ENCODE measurements at regions not wholly inside any gene's neighbourhood (a gene's known extent, or its start where the extent isn't known, plus 50 kb on each side); places are given as distances from the start of the nearest gene placed in this dataset.

DNA sequence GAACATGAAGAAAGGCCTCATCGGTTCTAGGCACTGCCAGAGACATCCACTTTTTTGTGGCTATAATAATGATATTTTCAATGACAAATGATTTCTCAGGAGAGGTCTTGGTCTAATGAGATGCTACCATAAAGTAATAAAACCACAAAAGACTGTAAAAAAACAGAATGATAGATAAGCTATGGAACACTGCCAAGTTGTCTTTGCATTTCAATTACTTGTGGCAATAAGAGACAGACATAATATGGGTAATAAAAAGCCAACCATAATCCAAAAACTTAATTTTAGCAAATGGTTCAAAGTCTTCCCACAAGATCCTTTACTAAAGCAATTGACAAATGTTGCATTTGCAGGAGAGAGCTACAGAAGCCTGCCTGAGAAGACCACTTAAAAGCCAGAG, 292.5 kb downstream of the ATPSCKMT start:
- Histone ChIP-seq H3K27me3 (no peaks in the 10 kb centered on the region), H3K9me3 (ENCODE audit: low read depth) (no peaks in the 10 kb centered on the region), H3K4me3 (no peak overlapping the region), H3K4me1 (ENCODE audit: low read depth) (no peaks in the 10 kb centered on the region), H3K36me3 (no peaks in the 10 kb centered on the region), H3K27ac (no peak overlapping the region)
- DNase-seq (ENCODE audit: low read depth in 1 of 2, low spot score in 1 of 2), result no peak
- TF ChIP-seq, protein P1, sequence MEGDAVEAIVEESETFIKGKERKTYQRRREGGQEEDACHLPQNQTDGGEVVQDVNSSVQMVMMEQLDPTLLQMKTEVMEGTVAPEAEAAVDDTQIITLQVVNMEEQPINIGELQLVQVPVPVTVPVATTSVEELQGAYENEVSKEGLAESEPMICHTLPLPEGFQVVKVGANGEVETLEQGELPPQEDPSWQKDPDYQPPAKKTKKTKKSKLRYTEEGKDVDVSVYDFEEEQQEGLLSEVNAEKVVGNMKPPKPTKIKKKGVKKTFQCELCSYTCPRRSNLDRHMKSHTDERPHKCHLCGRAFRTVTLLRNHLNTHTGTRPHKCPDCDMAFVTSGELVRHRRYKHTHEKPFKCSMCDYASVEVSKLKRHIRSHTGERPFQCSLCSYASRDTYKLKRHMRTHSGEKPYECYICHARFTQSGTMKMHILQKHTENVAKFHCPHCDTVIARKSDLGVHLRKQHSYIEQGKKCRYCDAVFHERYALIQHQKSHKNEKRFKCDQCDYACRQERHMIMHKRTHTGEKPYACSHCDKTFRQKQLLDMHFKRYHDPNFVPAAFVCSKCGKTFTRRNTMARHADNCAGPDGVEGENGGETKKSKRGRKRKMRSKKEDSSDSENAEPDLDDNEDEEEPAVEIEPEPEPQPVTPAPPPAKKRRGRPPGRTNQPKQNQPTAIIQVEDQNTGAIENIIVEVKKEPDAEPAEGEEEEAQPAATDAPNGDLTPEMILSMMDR (IDR thresholded peaks at IDR 0.05; ENCODE audit: low read depth, low read length), result no peak

DNA sequence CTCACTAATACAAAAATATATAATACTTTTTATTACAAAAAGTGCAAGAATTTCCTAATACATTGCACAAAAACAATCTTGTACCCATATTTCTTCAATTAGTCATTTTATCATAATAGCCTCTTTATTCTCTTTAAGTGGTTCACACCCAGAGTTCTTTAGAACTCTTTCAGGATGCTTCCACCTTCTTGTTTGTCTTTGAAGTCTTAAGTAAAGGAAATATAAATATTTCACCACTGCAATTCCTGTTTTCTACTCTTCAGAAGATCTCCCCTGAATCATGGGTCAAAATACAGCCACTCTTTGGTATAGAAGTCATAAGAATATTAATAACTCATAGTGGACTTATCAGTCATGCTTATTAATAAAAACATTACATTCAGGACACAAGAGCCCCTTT, 293.0 kb downstream of the ATPSCKMT start:
- no peaks in the 10 kb centered on the region for H3K36me3 ChIP-seq
- H3K27ac ChIP-seq, result no peak overlapping the region
- H3K9me3 ChIP-seq (ENCODE audit: low read depth), result no peaks in the 10 kb centered on the region
- H3K4me1 ChIP-seq (ENCODE audit: low read depth), result no peaks in the 10 kb centered on the region
- no peaks in the 10 kb centered on the region for H3K27me3 ChIP-seq
- no peak overlapping the region for H3K4me3 ChIP-seq
- TF ChIP-seq, protein P1 (IDR thresholded peaks at IDR 0.05; ENCODE audit: low read depth, low read length), result no peak
- peak in 1 of 2 donors; percentile 14 for DNase-seq (ENCODE audit: low read depth in 1 of 2, low spot score in 1 of 2)

DNA sequence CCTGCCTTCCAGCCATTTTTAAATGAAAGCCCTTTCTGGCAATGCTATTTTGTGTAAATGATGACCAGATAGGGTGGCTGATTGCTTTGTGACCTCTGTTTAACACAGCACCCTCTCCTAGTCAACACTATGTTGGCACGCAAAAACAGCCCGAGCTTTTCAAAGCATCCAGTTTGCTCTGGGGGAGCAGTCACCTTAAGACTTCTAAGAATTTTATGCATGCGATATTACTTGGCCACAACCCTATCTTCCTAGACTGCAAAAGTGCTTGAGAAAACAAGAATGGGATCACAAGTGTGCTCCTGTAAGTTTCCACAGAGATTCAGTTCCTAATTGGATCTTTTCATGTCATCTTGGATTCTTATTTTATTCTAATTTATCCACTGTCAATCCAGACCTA, 294.1 kb downstream of the ATPSCKMT start:
- H3K4me1 ChIP-seq (ENCODE audit: low read depth), result no peaks in the 10 kb centered on the region
- no peaks in the 10 kb centered on the region for H3K9me3 ChIP-seq (ENCODE audit: low read depth)
- H3K4me3 ChIP-seq, result no peak overlapping the region
- TF ChIP-seq, protein P1 (IDR thresholded peaks at IDR 0.05; ENCODE audit: low read depth, low read length), result no peak
- no peaks in the 10 kb centered on the region for H3K36me3 ChIP-seq
- H3K27me3 ChIP-seq, result no peaks in the 10 kb centered on the region
- H3K27ac ChIP-seq, result no peak overlapping the region
- DNase-seq (ENCODE audit: low read depth in 1 of 2, low spot score in 1 of 2), result no peak

DNA sequence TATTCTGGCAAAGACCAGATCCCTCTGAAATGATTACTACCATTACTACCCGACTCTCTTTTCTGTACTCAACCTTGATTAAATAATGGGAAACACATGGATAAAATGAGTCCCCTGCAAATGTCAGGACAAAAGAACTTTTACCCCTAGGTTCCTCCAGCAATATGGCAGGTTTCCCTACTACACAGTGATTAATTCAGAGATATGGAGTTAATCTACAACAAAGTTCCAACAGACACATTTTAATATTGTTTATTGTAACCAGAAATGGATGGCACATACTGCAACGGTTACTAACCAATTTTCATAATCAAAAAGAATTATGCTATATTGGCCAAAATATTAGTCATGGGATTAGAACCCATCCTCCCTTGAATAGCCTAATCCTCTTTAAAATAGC, 294.8 kb downstream of the ATPSCKMT start:
- TF ChIP-seq, protein P1 (IDR thresholded peaks at IDR 0.05; ENCODE audit: low read depth, low read length), result no peak
- Histone ChIP-seq H3K9me3 (ENCODE audit: low read depth) (no peaks in the 10 kb centered on the region), H3K4me3 (no peak overlapping the region), H3K36me3 (no peaks in the 10 kb centered on the region), H3K27me3 (no peaks in the 10 kb centered on the region), H3K27ac (no peak overlapping the region), H3K4me1 (ENCODE audit: low read depth) (no peaks in the 10 kb centered on the region)
- no peak for DNase-seq (ENCODE audit: low read depth in 1 of 2, low spot score in 1 of 2)

DNA sequence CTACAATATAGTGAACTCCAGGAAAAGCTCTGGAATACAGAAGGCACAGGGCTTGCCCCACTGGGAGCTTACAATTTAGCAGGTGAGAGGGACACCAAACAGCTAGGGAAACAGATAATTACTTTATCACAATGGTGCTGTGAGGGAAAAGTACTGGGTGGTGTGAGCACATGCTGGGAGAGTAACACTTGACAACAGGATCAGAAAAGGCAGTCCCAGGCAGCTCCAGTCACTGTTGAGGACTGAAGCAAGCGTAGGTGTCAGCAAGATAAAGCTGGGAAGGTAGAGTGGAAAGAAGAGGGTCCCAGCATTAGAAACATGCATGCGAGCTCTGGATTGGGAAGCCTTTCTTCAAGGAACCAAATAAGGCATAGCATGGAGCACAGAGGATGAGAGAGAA, 296.0 kb downstream of the ATPSCKMT start:
- TF ChIP-seq, protein P1 (IDR thresholded peaks at IDR 0.05; ENCODE audit: low read depth, low read length), result no peak
- Histone ChIP-seq H3K9me3 (ENCODE audit: low read depth) (no peaks in the 10 kb centered on the region), H3K4me3 (no peak overlapping the region), H3K36me3 (no peaks in the 10 kb centered on the region), H3K4me1 (ENCODE audit: low read depth) (no peaks in the 10 kb centered on the region), H3K27ac (no peak overlapping the region), H3K27me3 (no peaks in the 10 kb centered on the region)
- DNase-seq (ENCODE audit: low read depth in 1 of 2, low spot score in 1 of 2), result no peak

Data from cardiac muscle cell (in vitro differentiated cells and primary cell).